Esophagus muscularis mucosa (tissue), 4 donors: ENCODE measurements at regions not wholly inside any gene's neighbourhood (a gene's known extent, or its start where the extent isn't known, plus 50 kb on each side); places are given as distances from the start of the nearest gene placed in this dataset.

Experiments used
- DNase-seq: peaks from one replicate; pipeline ENCODE4 v3.0.0-alpha.2; 2017; ENCODE audit errors: extremely low spot score
- H3K27ac ChIP-seq, 4 donors: fragments of 200-600 bp; sonication (generic); replicated peaks in 1 of 4; 1 replicate in 3 of 4; 2 replicates in 1 of 4; pipeline ENCODE4 v1.5.1; 2016 to 2019; ENCODE audit warnings: mild to moderate bottlenecking in 1 of 4
- H3K27me3 ChIP-seq, 4 donors: fragments of 200-600 bp; sonication (generic); one replicate each; pipeline versions ENCODE4 v1.5.1 to v1.6.0; 2016 to 2019
- H3K36me3 ChIP-seq, 4 donors: fragments of 200-600 bp; sonication (generic); one replicate each; pipeline ENCODE4 v1.5.1; 2016 to 2019
- H3K4me1 ChIP-seq, 4 donors: fragments of 200-600 bp; sonication (generic); one replicate each; pipeline ENCODE4 v1.5.1; 2016 to 2019
- H3K4me3 ChIP-seq, 4 donors: fragments of 200-600 bp; sonication (generic); 1 replicate in 2 of 4; 2 replicates in 2 of 4; pipeline ENCODE4 v1.5.1; 2016 to 2019; ENCODE audit warnings: mild to moderate bottlenecking in 4 of 4, moderate library complexity in 1 of 4
- H3K9me3 ChIP-seq, 4 donors: fragments of 200-600 bp; sonication (generic); 1 replicate in 3 of 4; 2 replicates in 1 of 4; pipeline ENCODE4 v1.5.1; 2016 to 2019
- EP300 ChIP-seq: sonication (generic); formaldehyde crosslinking; IDR thresholded peaks from one replicate; pipeline ENCODE4 v1.6.1; 2017; ENCODE audit warnings: antibody characterized with exemption
- POLR2A ChIP-seq: fragments of 450-650 bp; IDR thresholded peaks from one replicate; pipeline ENCODE4 v1.6.1; 2017; ENCODE audit warnings: antibody characterized with exemption, moderate library complexity, mild to moderate bottlenecking, low read depth
- POLR2AphosphoS5 ChIP-seq, 2 donors: sonication (generic); formaldehyde crosslinking; IDR thresholded peaks; one replicate each; pipeline ENCODE4 v1.6.1; 2017; ENCODE audit warnings: antibody characterized with exemption in 2 of 2
- WGBS: methylation state at CpG from one replicate; pipeline ENCODE4 v1.1.5; 2018; 5-methylcytosine and 5-hydroxymethylcytosine counted together
- intact Hi-C: fragments of 100-400 bp; cut with DNase I; formaldehyde crosslinking; loops from one replicate; pipeline ENCODE4 v1.15.1; 2023
- TF ChIP-seq, protein P1 (sequence below), 3 experiments: fragments of 200-600 bp in 2 of 3; fragments of 450-650 bp in 1 of 3; sonication (generic) in 2 of 3; IDR thresholded peaks; one replicate each; pipeline ENCODE4 v1.5.1; 2017 to 2019; ENCODE audit warnings: antibody characterized with exemption in 3 of 3, mild to moderate bottlenecking in 2 of 3, moderate library complexity in 1 of 3

DNA sequence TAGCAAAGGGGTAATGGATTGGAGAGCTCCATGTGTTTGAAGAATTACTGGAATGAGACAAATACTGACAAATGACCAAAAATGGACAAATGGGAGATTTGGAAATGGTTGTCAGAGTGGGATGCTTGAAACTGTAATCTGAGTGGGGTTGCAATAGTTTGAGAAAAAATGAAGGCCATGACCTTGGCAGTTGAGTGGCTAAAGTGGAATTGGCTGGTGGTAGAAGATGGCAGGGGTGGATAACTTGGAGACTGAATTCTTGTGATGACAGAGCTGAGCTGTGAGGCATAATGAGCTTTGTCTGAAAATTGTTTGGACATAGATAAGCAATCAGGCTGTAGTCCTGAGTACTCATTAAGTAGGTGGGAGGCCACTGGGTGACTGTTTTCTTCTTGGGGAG is 222.5 kb upstream of the PRICKLE1 start:
- H3K4me3 ChIP-seq: no peak overlapping the region
- no peaks in the 10 kb centered on the region for H3K27me3 ChIP-seq
- no peaks in the 10 kb centered on the region for H3K36me3 ChIP-seq
- no peaks in the 10 kb centered on the region for H3K9me3 ChIP-seq
- H3K27ac ChIP-seq: no peak overlapping the region
- peaks cover 0 to 24% (median 9%) of the 10 kb centered on the region in 4 donors for H3K4me1 ChIP-seq
- intact Hi-C loops: no loop called here
- no peak for TF ChIP-seq POLR2A
- TF ChIP-seq, protein P1, sequence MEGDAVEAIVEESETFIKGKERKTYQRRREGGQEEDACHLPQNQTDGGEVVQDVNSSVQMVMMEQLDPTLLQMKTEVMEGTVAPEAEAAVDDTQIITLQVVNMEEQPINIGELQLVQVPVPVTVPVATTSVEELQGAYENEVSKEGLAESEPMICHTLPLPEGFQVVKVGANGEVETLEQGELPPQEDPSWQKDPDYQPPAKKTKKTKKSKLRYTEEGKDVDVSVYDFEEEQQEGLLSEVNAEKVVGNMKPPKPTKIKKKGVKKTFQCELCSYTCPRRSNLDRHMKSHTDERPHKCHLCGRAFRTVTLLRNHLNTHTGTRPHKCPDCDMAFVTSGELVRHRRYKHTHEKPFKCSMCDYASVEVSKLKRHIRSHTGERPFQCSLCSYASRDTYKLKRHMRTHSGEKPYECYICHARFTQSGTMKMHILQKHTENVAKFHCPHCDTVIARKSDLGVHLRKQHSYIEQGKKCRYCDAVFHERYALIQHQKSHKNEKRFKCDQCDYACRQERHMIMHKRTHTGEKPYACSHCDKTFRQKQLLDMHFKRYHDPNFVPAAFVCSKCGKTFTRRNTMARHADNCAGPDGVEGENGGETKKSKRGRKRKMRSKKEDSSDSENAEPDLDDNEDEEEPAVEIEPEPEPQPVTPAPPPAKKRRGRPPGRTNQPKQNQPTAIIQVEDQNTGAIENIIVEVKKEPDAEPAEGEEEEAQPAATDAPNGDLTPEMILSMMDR (IDR thresholded peaks at IDR 0.05): no peak
- no peak for TF ChIP-seq EP300
- TF ChIP-seq POLR2AphosphoS5 (IDR thresholded peaks at IDR 0.05): no peak
- no peak for DNase-seq

DNA sequence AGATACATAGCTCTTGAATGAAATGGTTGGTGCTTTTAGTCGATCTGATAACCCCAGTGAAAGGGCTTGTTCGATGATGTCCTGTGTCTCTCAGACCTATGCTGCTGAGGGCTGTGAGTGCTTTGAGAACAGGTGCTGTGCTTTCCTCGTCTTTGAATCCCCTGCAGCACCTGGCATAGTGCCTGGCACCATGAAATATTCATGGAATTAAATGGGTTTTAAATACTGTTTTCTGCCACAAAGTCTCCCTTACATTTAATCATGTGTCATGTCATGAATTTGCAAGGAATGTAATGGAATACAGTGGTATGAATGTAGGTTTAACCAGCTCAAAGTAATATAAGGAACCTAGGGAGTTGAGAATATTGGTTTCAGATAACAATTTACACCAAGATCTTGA is 220.5 kb upstream of the PRICKLE1 start:
- no peak overlapping the region for H3K4me3 ChIP-seq
- H3K9me3 ChIP-seq: no peaks in the 10 kb centered on the region
- no peaks in the 10 kb centered on the region for H3K36me3 ChIP-seq
- no peak for TF ChIP-seq EP300
- TF ChIP-seq POLR2AphosphoS5 (IDR thresholded peaks at IDR 0.05): no peak
- no peak for TF ChIP-seq POLR2A
- TF ChIP-seq, protein P1 (IDR thresholded peaks at IDR 0.05): no peak
- WGBS: 58% methylated on average over 3 of the region's 3 CpGs
- no peak for DNase-seq
- intact Hi-C loops: no loop called here
- H3K4me1 ChIP-seq: peaks cover 0 to 24% (median 9%) of the 10 kb centered on the region in 4 donors
- no peaks in the 10 kb centered on the region for H3K27me3 ChIP-seq
- no peak overlapping the region for H3K27ac ChIP-seq

DNA sequence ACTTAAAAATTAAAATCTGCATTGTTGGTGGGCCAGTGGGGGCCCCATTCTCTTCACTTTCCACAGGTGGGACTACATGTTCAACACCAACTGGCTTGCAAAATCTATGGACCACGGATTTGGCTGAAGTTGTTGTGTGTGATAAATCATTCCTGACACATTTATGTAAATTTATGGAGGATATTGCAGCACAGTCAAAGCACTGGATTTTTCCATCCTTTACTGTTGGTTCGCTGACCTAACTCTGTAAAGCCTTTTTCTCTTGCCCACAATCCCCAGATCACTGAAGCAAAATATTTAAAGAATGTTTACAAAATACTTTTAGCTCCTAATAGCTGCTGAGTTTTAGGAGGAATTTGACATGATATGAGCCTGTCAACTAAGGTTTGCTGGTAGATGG is 219.7 kb upstream of the PRICKLE1 start:
- Histone ChIP-seq H3K4me1 (peaks cover 0 to 24% (median 9%) of the 10 kb centered on the region in 4 donors), H3K9me3 (no peaks in the 10 kb centered on the region), H3K36me3 (no peaks in the 10 kb centered on the region), H3K27me3 (no peaks in the 10 kb centered on the region), H3K27ac (peak overlapping the region in 1 of 4 donors; percentile 10), H3K4me3 (no peak overlapping the region)
- intact Hi-C loops: no loop called here
- TF ChIP-seq, protein P1 (IDR thresholded peaks at IDR 0.05): no peak
- TF ChIP-seq POLR2AphosphoS5 (IDR thresholded peaks at IDR 0.05): peak in 1 of 2 donors; percentile 30
- no peak for DNase-seq
- WGBS: 30% methylated on average over 2 of the region's 2 CpGs

DNA sequence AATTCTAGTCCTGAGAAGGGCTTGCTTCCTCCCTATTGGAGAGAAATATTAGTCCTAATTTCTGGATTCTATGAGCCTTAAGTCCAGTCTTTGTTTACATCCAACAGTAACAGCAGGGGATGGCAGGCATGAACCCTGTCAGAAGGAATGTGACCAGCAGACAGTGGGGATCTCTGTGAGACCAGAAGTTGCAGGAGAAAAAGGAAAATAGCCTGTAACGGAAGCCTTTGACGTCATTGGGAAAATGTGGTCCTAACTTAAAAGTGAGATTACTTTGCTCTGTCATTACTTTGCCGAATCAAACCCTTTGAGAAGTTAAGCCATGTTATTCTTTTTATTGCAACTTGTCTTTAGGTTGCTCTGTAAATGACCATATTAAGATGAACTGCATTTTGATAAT is 218.2 kb upstream of the PRICKLE1 start:
- Histone ChIP-seq H3K4me3 (no peak overlapping the region), H3K27me3 (no peaks in the 10 kb centered on the region), H3K36me3 (no peaks in the 10 kb centered on the region), H3K4me1 (peaks cover 0 to 24% (median 9%) of the 10 kb centered on the region in 4 donors), H3K9me3 (no peaks in the 10 kb centered on the region), H3K27ac (no peak overlapping the region)
- intact Hi-C loops: no loop called here
- 61% methylated on average over 3 of the region's 3 CpGs for WGBS
- no peak for TF ChIP-seq POLR2AphosphoS5 (IDR thresholded peaks at IDR 0.05)
- no peak for DNase-seq

DNA sequence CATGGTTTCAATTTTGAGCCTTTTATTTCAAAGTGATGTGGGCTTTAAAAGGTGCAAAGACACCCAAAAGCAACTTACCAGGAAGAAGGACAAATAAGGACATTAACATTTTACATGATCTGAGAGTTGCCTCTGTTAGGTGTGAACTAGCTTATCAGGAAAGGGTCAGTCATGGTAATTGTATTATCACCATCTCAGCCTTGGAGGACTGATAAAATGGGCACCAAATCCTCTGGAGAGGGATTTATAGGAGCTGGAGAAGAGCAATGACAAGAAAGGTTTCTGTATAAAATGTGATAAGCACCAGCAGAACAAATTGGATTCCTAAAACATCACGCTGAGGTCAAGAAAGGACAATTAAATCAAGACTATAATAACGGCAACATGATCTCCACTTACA is 217.7 kb upstream of the PRICKLE1 start:
- no peaks in the 10 kb centered on the region for H3K36me3 ChIP-seq
- 88% methylated on average over 2 of the region's 2 CpGs for WGBS
- H3K27me3 ChIP-seq: no peaks in the 10 kb centered on the region
- no peak overlapping the region for H3K4me3 ChIP-seq
- DNase-seq: no peak
- peaks cover 0 to 24% (median 9%) of the 10 kb centered on the region in 4 donors for H3K4me1 ChIP-seq
- TF ChIP-seq, protein P1 (IDR thresholded peaks at IDR 0.05): no peak
- TF ChIP-seq EP300 (no peak), POLR2AphosphoS5 (IDR thresholded peaks at IDR 0.05) (no peak), POLR2A (no peak)
- no peak overlapping the region for H3K27ac ChIP-seq
- intact Hi-C loops: no loop called here
- H3K9me3 ChIP-seq: no peaks in the 10 kb centered on the region
